ENCODE measurements at regions not wholly inside any gene's neighbourhood (a gene's known extent, or its start where the extent isn't known, plus 50 kb on each side); places are given as distances from the start of the nearest gene placed in this dataset.

DNA sequence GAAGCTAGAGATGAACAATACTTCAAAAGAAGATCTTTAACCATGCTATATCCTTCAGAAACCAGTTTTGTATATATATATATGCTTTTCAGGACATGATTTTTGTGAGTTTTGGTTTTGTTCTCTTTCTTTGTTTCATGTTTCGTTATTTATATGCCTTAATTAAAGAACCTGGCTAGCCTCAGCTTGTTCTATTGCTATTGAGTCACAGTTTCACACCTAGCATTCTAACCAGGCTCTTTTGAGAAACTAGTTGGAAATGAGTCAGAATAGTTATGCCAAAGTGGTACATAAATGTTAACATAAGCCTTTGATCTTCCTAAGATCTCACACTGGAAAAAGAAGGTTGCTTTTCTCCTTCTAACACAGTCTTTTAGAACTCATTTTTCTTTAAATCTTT is 1925.2 kb downstream of the OLFM4 start:
- Mint-ChIP-seq H3K36me3 (ENCODE audit: low read depth, unreplicated experiment) (no peaks in the 10 kb centered on the region), H3K4me1 (ENCODE audit: low read depth, unreplicated experiment) (no peaks in the 10 kb centered on the region), H3K27me3 (ENCODE audit: low read depth, unreplicated experiment) (no peaks in the 10 kb centered on the region), H3K4me3 (ENCODE audit: unreplicated experiment) (no peak overlapping the region), H3K27ac (ENCODE audit: unreplicated experiment) (no peak overlapping the region), H3K9me3 (ENCODE audit: unreplicated experiment) (no peaks in the 10 kb centered on the region)
- Histone ChIP-seq H4K20me1 (ENCODE audit: insufficient read depth, low read length) (no peaks in the 10 kb centered on the region), H2AFZ (ENCODE audit: low read depth, low read length) (no peak overlapping the region), H3K9ac (ENCODE audit: low read length) (no peak overlapping the region), H3K4me3 (ENCODE audit: insufficient read depth, low read depth, low read length) (no peak overlapping the region), H3K79me2 (ENCODE audit: insufficient read depth, low read length) (no peaks in the 10 kb centered on the region), H3K4me1 (ENCODE audit: insufficient read depth, low read length) (no peaks in the 10 kb centered on the region), H3K27me3 (ENCODE audit: insufficient read depth, low read length) (no peaks in the 10 kb centered on the region), H3K36me3 (ENCODE audit: insufficient read depth, low read length) (no peaks in the 10 kb centered on the region), H3K9me3 (ENCODE audit: insufficient read depth, low read depth, low read length) (peaks cover 4% of the 10 kb centered on the region), H3K4me2 (ENCODE audit: low read length) (no peak overlapping the region), H3K27ac (ENCODE audit: low read depth, low read length) (no peak overlapping the region)
- no peak for FAIRE-seq
- TF ChIP-seq, protein P1, sequence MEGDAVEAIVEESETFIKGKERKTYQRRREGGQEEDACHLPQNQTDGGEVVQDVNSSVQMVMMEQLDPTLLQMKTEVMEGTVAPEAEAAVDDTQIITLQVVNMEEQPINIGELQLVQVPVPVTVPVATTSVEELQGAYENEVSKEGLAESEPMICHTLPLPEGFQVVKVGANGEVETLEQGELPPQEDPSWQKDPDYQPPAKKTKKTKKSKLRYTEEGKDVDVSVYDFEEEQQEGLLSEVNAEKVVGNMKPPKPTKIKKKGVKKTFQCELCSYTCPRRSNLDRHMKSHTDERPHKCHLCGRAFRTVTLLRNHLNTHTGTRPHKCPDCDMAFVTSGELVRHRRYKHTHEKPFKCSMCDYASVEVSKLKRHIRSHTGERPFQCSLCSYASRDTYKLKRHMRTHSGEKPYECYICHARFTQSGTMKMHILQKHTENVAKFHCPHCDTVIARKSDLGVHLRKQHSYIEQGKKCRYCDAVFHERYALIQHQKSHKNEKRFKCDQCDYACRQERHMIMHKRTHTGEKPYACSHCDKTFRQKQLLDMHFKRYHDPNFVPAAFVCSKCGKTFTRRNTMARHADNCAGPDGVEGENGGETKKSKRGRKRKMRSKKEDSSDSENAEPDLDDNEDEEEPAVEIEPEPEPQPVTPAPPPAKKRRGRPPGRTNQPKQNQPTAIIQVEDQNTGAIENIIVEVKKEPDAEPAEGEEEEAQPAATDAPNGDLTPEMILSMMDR (IDR thresholded peaks at IDR 0.05; ENCODE audit: insufficient read depth, low read depth, low read length), result no peak
- TF ChIP-seq EZH2 (IDR thresholded peaks at IDR 0.05; ENCODE audit: insufficient read depth, low read length), result no peak
- DNase-seq (ENCODE audit: low read depth), result no peak

- H3K9me3 ChIP-seq (ENCODE audit: insufficient read depth, low read depth, low read length), result peaks cover 6% of the 10 kb centered on the region
- no peak overlapping the region for H3K27ac ChIP-seq (ENCODE audit: low read depth, low read length)
- TF ChIP-seq, protein P1 (IDR thresholded peaks at IDR 0.05; ENCODE audit: insufficient read depth, low read depth, low read length), result no peak
- TF ChIP-seq EZH2 (IDR thresholded peaks at IDR 0.05; ENCODE audit: insufficient read depth, low read length), result no peak
- H3K27me3 ChIP-seq (ENCODE audit: insufficient read depth, low read length), result no peaks in the 10 kb centered on the region
- Mint-ChIP-seq H3K27me3 (ENCODE audit: low read depth, unreplicated experiment) (no peaks in the 10 kb centered on the region), H3K4me1 (ENCODE audit: low read depth, unreplicated experiment) (no peaks in the 10 kb centered on the region), H3K27ac (ENCODE audit: unreplicated experiment) (no peak overlapping the region), H3K36me3 (ENCODE audit: low read depth, unreplicated experiment) (no peaks in the 10 kb centered on the region), H3K4me3 (ENCODE audit: unreplicated experiment) (no peak overlapping the region), H3K9me3 (ENCODE audit: unreplicated experiment) (peaks cover 3% of the 10 kb centered on the region)
- no peak overlapping the region for H3K4me3 ChIP-seq (ENCODE audit: insufficient read depth, low read depth, low read length)
- no peaks in the 10 kb centered on the region for H3K36me3 ChIP-seq (ENCODE audit: insufficient read depth, low read length)
- no peak overlapping the region for H3K9ac ChIP-seq (ENCODE audit: low read length)
- no peaks in the 10 kb centered on the region for H3K4me1 ChIP-seq (ENCODE audit: insufficient read depth, low read length)
- H3K79me2 ChIP-seq (ENCODE audit: insufficient read depth, low read length), result no peaks in the 10 kb centered on the region
- H4K20me1 ChIP-seq (ENCODE audit: insufficient read depth, low read length), result no peaks in the 10 kb centered on the region
- FAIRE-seq (no peak), DNase-seq (ENCODE audit: low read depth) (no peak)
- H2AFZ ChIP-seq (ENCODE audit: low read depth, low read length), result no peak overlapping the region
- no peak overlapping the region for H3K4me2 ChIP-seq (ENCODE audit: low read length)
Measured at GRCh38 chr13:54958781-54959180, 1930.2 kb downstream of the OLFM4 start.

- no peaks in the 10 kb centered on the region for H3K4me1 ChIP-seq (ENCODE audit: insufficient read depth, low read length)
- H3K27me3 Mint-ChIP-seq (ENCODE audit: low read depth, unreplicated experiment), result no peaks in the 10 kb centered on the region
- no peak for DNase-seq (ENCODE audit: low read depth)
Measured at GRCh38 chr13:54965881-54966280, 1937.3 kb downstream of the OLFM4 start.

More at GRCh38 chr13:54965881-54966280, 1937.3 kb downstream of the OLFM4 start:
- peak overlapping the region; percentile 97 for H3K27ac Mint-ChIP-seq (ENCODE audit: unreplicated experiment)
- Histone ChIP-seq H2AFZ (ENCODE audit: low read depth, low read length) (no peak overlapping the region), H3K27ac (ENCODE audit: low read depth, low read length) (no peak overlapping the region), H4K20me1 (ENCODE audit: insufficient read depth, low read length) (no peaks in the 10 kb centered on the region), H3K36me3 (ENCODE audit: insufficient read depth, low read length) (no peaks in the 10 kb centered on the region), H3K27me3 (ENCODE audit: insufficient read depth, low read length) (no peaks in the 10 kb centered on the region), H3K4me3 (ENCODE audit: insufficient read depth, low read depth, low read length) (no peak overlapping the region), H3K9ac (ENCODE audit: low read length) (no peak overlapping the region), H3K4me2 (ENCODE audit: low read length) (no peak overlapping the region), H3K9me3 (ENCODE audit: insufficient read depth, low read depth, low read length) (no peaks in the 10 kb centered on the region), H3K79me2 (ENCODE audit: insufficient read depth, low read length) (no peaks in the 10 kb centered on the region)
- TF ChIP-seq, protein P1 (IDR thresholded peaks at IDR 0.05; ENCODE audit: insufficient read depth, low read depth, low read length), result no peak
- no peak for TF ChIP-seq EZH2 (IDR thresholded peaks at IDR 0.05; ENCODE audit: insufficient read depth, low read length)
- no peak overlapping the region for H3K4me3 Mint-ChIP-seq (ENCODE audit: unreplicated experiment)
- no peak for FAIRE-seq
- H3K9me3 Mint-ChIP-seq (ENCODE audit: unreplicated experiment), result peaks cover 2% of the 10 kb centered on the region
- peaks cover 5% of the 10 kb centered on the region for H3K4me1 Mint-ChIP-seq (ENCODE audit: low read depth, unreplicated experiment)
- no peaks in the 10 kb centered on the region for H3K36me3 Mint-ChIP-seq (ENCODE audit: low read depth, unreplicated experiment)

Measured in astrocyte (in vitro differentiated cells and primary cell).